CD4-positive, alpha-beta T cell treated with Interleukin-4 for 1 hour (primary cell): ENCODE measurements at regions not wholly inside any gene's neighbourhood (a gene's known extent, or its start where the extent isn't known, plus 50 kb on each side); places are given as distances from the start of the nearest gene placed in this dataset.
A peak's percentile ranks its signal among the peaks of the same experiment; 100 is the strongest.
"Not testable (repeated sequence)": the region's sequence is repeated elsewhere in the genome, so short reads cannot be mapped to it uniquely, and the experiment has no call there.

Experiments
- DNase-seq, 2 donors: peaks; one replicate each; pipeline ENCODE4 v3.0.0-alpha.2; 2020 to 2022

GRCh38 chr14:104230946-104231345 is 92.6 kb downstream of the KIF26A start:
- DNase-seq: no peak

- DNase-seq: no peak
These were observed 93.7 kb downstream of the KIF26A start for GRCh38 chr14:104232070-104232484.

DNA sequence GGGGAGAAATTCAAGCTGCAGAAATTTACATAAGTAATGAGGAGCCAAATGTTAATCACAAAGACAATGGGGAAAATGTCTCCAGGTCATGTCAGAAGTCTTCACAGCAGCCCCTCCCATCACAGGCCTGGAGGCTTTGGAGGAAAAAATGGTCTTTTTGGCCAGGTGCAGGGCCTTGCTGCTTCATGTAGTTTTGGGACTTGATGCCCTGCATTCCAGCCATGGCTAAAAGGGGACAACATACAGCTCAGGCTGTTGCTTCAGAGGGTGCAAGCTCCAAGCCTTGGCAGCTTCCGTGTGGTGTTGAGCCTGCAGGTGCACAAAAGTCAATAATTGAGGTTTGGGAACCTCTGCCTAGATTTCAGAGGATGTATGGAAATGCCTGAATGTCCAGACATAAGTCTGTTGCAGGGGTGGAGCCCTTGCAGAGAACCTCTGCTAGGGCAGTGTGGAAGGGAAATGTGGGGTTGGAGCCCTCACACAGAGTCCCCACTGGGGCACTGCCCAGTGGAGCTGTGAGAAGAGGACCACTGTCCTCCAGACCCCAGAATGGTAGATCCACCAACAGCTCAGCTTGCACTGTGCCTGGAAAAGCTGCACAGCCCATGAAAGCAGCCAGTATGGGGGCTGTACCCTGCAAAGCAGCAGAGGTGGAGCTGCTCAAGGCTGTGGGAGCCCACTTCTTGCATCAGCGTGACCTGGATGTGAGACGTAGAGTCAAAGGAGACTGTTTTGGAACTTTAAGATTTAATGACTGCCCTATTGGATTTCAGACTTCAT is 95.8 kb downstream of the KIF26A start:
- not testable (repeated sequence) for DNase-seq

GRCh38 chr14:104235686-104236085 is 97.3 kb downstream of the KIF26A start:
- DNase-seq: no peak

DNA sequence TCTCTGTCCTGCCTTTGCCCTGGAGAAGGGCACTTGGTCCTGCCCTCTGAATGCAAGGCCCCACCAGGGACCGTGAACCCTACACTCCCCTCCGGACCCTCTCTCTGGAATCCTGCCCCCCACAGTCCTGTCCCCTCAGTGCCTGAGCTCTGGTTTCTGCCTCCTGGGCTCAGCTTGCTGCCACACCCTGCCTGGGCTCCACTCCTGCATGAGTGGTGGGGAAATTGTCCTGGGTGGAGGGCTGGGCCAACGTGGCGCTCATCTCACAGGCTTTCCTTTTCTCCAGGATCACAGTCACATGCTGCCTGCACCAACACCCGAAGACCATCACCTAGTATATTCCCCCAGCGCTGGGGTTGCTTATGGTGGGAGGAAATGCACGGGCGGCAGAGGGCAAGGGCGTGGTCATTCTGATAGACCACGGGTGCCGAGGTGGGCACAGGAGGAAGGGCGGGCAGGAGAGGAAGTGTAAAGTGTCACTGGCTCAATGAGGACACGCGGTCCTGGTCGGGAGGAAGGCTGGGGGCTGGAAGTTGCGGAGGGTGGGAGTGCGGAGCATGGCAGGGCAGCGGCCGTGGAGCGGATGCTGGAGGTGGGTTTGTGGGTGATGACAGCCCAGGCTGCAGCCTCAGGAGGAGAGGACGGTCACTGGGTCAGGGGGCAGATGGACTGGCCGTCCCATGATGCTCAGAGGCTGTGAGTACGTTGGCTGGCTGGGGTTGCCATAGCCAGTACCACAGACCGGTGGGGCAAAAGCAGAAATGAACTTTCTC is 99.5 kb downstream of the KIF26A start:
- DNase-seq: peak in 1 of 2 donors; percentile 7

GRCh38 chr14:104238424-104239184 is 100.2 kb downstream of the KIF26A start:
- peak in 1 of 2 donors; percentile 5 for DNase-seq

DNA sequence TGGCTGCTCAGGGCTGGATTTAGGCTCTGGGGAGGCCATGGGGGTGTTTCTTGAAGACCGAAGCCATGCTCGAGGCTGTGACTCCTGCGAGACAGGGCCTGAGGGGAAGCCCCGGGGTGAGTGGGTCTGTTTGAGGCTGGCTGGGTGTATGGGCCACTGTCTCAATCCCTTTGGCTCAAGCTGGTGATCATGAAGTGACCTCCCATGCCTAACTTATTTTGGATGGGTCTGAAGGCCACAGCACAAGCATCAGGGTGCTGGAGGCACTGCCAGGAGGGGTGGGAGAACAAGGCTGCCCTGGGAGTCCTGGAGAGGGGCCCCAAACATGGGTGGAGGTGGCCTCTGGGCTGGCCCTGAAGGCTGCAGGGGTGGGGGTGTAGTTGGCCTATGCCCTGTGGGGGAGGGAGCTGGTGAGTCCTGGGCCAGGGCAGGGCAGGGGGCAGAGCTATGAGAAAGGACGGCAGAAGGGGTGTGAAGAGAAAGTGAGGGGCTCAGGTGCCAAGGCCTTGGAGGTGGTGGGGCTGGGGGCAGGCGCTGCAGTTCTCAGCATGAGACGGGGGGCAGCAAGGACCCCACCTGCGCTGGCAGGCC is 100.9 kb downstream of the KIF26A start:
- peak in 1 of 2 donors; percentile 6 for DNase-seq

- no peak for DNase-seq
These were observed 101.5 kb downstream of the KIF26A start for GRCh38 chr14:104239861-104240301.

DNA sequence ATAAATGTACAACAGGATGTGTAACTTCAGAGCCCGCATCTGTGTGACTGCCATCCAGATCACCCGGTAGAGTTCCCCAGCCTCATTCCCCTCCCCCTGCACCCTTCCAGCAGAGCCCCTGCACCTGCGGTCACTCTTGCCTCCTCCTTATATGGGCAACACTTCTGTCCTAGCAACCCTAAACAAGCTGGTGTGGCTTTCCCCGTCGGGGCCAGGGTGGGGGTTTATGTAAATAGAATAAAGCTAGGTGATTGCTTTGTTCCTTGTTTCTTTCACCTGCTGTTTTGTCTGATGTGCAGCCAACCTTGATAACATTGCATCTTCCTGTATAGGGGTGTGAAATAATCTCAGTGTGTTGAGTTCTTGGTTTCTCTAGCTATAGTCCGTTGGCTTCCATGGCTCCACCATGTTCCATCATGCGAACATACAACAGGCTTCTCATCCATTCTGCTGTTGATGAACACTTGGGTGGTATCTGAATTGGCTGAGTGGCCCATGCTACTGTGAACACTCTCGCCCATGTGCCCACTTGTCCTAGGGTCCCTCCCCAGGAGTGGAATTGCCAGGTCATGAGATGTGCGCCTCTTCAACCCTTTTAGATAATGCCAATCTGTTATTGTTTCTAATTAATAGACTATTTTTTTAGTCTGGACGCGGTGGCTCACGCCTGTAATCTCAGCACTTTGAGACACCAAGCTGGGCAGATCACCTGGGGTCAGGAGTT is 102.2 kb downstream of the KIF26A start:
- DNase-seq: no peak

DNA sequence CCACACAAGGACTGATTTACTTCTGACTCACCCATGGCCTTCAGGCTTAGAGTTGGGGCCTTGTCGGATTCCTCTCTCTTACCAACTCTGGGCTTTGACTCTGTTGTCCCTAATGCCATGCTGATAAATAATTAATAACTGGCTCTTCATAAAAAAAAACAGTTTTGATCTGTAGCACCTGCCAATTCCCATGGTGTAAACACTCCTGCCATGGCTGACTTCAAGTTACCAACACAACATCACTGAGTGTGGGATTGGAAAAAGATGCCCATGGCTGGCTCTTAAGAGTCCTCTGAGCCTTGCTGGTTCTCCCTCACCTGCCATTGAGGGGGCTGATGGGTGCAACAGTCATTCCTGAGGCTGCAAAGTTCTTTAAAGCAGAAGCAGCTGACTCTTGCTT is 104.8 kb downstream of the KIF26A start:
- no peak for DNase-seq

- DNase-seq: peak in 1 of 2 donors; percentile 5
These were observed 106.0 kb downstream of the KIF26A start for GRCh38 chr14:104244221-104245011.

DNA sequence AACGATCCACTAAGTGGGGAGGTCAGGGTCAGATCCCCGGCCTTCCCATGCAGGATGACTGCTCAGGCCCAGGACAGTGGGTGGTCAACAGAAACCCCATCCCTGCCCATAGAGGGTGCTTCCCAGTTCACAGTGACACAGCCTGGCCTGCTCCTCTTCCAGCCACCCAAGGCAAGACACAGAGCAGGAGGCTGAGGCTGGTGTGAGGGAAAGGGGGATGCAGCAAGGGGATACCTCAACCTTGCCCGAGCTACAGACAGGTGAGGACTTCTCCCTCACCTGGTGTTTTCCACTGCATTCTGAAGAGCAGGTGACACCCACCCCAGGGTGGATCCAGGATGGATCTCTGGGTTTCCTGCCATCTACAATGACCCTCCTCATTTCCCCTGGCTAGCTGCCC is 106.7 kb downstream of the KIF26A start:
- no peak for DNase-seq

DNA sequence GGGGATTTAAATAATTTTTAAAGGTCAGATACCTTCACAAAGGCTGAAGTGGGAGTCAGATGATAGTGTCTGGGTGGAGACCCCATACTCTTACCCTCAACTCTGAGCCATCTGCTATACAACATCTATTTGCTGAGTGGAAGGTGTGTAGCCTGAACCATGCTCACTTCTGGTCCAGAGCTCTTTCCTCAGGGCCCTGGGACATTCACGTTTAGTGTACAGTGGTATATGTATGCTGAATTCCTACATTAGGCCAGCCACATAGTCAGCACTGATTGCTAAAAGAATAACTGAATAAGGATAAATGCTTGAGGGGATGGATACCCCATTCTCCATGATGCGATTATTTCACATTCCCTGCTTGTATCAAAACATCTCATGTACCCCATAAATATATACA is 107.3 kb downstream of the KIF26A start:
- DNase-seq: no peak

DNA sequence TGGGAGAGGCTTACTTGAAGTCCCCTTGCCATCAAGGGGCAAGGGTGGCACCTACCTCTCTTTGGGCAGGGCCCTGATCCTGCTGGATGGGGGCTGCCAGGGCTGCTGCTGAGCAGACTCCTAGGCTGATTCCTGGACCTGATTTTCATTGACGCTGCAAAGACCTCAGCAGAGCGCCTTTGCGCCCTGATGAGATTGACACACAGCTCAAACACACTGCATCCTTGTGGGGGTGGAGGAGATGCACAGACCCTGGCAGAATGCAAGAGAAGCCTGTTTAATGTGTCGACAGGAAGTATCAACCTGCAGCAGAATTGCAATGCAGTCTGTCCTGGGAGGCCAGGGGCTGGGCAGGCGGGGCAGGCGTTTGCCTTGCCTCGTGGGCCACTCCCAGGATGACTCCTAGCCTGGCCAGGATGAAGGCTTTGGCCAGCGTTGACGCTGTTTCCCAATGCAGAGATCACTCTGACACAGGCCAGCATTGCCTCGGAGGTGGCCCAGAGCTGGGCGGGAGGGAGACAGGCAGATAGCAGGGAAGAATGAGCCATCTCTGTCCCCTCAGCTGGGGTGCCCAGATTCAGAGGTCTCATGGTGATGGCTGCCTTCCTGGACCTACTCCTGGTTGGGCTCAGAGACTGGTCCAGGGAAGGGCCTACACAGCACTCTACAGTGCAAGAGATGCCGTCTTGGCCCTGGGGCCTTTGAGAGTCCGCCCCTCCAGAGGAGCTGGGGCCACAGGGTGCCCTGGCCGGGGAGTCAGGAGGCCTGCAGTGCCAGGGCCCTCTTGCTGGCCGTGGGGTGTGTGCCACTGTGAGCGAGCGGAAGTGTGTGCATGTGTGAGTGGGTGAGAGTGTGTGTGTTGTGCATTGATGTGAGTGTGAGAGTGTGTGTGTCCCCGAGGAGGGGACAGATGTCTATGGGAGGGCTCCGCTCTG is 108.3 kb downstream of the KIF26A start:
- DNase-seq: no peak

DNA sequence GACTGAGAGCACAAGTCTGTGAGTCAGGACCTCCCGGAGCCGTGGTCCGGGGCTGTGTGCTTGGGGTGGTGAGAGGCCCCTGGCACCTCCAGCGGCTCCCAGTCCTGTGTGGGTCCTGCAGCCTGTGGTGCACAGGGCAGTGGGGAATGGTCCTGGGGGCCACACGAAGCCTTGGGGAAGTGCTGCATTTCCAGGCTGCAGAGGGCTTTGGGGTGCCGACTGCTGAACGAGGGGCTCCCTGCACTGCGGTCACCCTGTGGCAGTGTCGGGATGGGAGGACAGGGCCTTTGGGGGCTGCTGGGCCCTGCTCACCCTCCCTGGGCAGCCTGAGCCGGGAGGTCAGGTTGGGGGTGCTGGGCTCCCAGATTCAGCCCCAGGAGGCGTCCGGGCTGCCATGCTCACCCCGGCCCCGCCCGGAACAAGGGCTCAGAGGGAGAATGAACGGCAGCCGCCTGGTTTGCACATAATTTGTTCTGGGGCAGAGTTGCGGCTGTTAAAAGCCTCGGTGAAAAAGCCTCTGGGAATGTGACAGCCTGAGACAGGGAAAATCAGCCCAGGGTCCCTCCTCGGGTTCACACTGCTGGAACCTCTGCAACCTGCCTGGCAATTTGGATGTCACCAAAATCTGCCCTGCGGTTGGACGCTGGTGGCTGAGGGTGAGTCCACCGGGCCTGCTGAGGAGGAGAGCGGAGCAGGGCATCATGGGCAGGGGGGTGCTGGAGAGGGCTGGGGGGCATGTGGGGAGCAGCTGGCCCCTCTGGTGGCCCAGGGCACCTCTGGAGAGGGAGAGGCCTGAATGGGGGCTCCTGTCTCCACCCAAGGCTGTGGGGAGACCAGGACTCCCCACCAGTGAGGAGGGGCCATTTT is 109.2 kb downstream of the KIF26A start:
- DNase-seq: no peak

GRCh38 chr14:104248203-104249055 is 110.0 kb downstream of the KIF26A start:
- DNase-seq: no peak

DNA sequence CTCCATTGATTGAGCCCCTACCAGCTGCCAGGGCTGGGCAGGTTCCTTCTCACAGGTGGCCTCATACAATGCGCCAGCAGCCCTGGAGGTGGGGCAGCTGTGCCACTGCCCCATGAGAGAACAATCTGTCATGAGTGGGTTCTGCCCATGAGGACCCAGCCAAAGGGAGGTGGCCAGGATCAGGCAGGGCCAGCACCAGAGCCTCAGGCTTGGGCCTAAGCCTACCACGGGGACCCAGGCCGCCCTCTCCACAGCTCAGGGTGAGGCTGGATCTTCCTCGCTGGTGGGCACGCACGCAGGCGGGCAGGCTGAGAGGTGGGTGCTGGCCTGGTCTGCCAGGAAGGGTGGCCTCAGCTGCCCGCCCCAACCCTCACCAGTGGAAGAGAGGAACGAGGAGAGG is 110.7 kb downstream of the KIF26A start:
- DNase-seq: no peak

GRCh38 chr14:104249706-104250105 is 111.3 kb downstream of the KIF26A start:
- DNase-seq: no peak
